IMR-90 (cell line): ENCODE measurements at regions not wholly inside any gene's neighbourhood (a gene's known extent, or its start where the extent isn't known, plus 50 kb on each side); places are given as distances from the start of the nearest gene placed in this dataset.

Experiments used
- ATAC-seq: fragments of 200-7000 bp; cut with Tn5 transposase; 2 replicates; pipeline ENCODE4 v1.9.1; 2020; ENCODE audit warnings: low read depth, mild to moderate bottlenecking, moderate library complexity
- BruUV-seq: library from RNA; stranded (reverse); fragments of 400-500 nt; replicated peaks from 2 replicates; lab custom pipeline; 2021; lab: Mats Ljungman, UMichigan
- CTCF ChIA-PET: fragments of 300-600 bp; formaldehyde crosslinking; extraction: SDS; loops from one replicate; lab custom pipeline; 2021; ENCODE audit warnings: antibody characterized with exemption; lab: Yijun Ruan, JAX
- POLR2A ChIA-PET: fragments of 300-600 bp; sonication (Branson Sonifier 250); formaldehyde crosslinking; loops from one replicate; lab custom pipeline; 2022; ENCODE audit warnings: antibody characterized with exemption; ENCODE audit not compliant: unreplicated experiment; lab: Charles Lee
- DNase-seq: peaks from one replicate; pipeline ENCODE4 v3.0.0; 2013
- H2AFZ ChIP-seq: replicated peaks from 2 replicates; pipeline ENCODE3; 2013; ENCODE audit warnings: low read length, mild to moderate bottlenecking; ENCODE audit not compliant: poor library complexity
- H2AK5ac ChIP-seq: 2 replicates; pipeline ENCODE4 v1.6.1; 2013; ENCODE audit warnings: low read depth, low read length, inconsistent platforms
- H2AK9ac ChIP-seq: replicated peaks from 2 replicates; pipeline ENCODE3; 2013; ENCODE audit warnings: mild to moderate bottlenecking, low read depth, low read length, moderate library complexity; ENCODE audit not compliant: poor library complexity
- H2BK120ac ChIP-seq: 2 replicates; pipeline ENCODE4 v1.6.1; 2013; ENCODE audit warnings: low read depth, low read length, inconsistent platforms
- H2BK15ac ChIP-seq: 3 replicates; pipeline ENCODE4 v1.6.1; 2013; ENCODE audit warnings: low read depth, low read length, inconsistent platforms
- H2BK20ac ChIP-seq: 2 replicates; pipeline ENCODE4 v1.6.1; 2013; ENCODE audit warnings: low read depth, mild to moderate bottlenecking, inconsistent platforms, low read length, moderate library complexity
- H2BK5ac ChIP-seq: 2 replicates; pipeline ENCODE4 v1.6.1; 2013; ENCODE audit warnings: mild to moderate bottlenecking, low read depth, low read length, inconsistent platforms; ENCODE audit not compliant: poor library complexity, severe bottlenecking
- H3K14ac ChIP-seq: replicated peaks from 2 replicates; pipeline ENCODE4 v1.6.1; 2013; ENCODE audit warnings: low read depth, low read length, inconsistent platforms
- H3K18ac ChIP-seq: 2 replicates; pipeline ENCODE4 v1.6.1; 2013; ENCODE audit warnings: low read depth, low read length, control low read depth
- H3K23ac ChIP-seq: 2 replicates; pipeline ENCODE4 v1.6.1; 2013; ENCODE audit warnings: low read depth, low read length, inconsistent platforms
- H3K27ac ChIP-seq: 2 replicates; pipeline ENCODE4 v1.5.1; 2013; ENCODE audit warnings: mild to moderate bottlenecking, control low read depth, low read length; ENCODE audit not compliant: insufficient read depth
- H3K27me3 ChIP-seq: 2 replicates; pipeline ENCODE4 v1.6.1; 2013; ENCODE audit warnings: low read length; ENCODE audit not compliant: control insufficient read depth, insufficient read depth
- H3K36me3 ChIP-seq: 2 replicates; pipeline ENCODE4 v1.6.1; 2013; ENCODE audit warnings: low read length, mixed read lengths; ENCODE audit not compliant: control insufficient read depth, insufficient read depth
- H3K4ac ChIP-seq: 2 replicates; pipeline ENCODE4 v1.6.1; 2013; ENCODE audit warnings: low read depth, low read length, inconsistent platforms
- H3K4me1 ChIP-seq: 2 replicates; pipeline ENCODE4 v1.6.1; 2013; ENCODE audit warnings: low read length, mixed read lengths; ENCODE audit not compliant: control insufficient read depth, insufficient read depth
- H3K4me2 ChIP-seq: 2 replicates; pipeline ENCODE4 v1.6.1; 2013; ENCODE audit warnings: low read depth, mild to moderate bottlenecking, control low read depth, low read length, moderate library complexity
- H3K4me3 ChIP-seq: 2 replicates; pipeline ENCODE4 v1.5.1; 2013; ENCODE audit warnings: low read depth, mild to moderate bottlenecking, control low read depth, low read length, moderate library complexity; ENCODE audit not compliant: insufficient read depth
- H3K56ac ChIP-seq: 2 replicates; pipeline ENCODE4 v1.6.1; 2013; ENCODE audit warnings: low read length, inconsistent platforms; ENCODE audit not compliant: insufficient read depth; ENCODE audit errors: extremely low read depth
- H3K79me1 ChIP-seq, 2 experiments: 2 replicates each; pipeline ENCODE4 v1.6.1; 2013; ENCODE audit warnings: low read length in 2 of 2, inconsistent platforms in 1 of 2, low read depth in 1 of 2
- H3K9ac ChIP-seq: 2 replicates; pipeline ENCODE4 v1.6.1; 2013; ENCODE audit warnings: low read depth, low read length, control low read depth
- H3K9me1 ChIP-seq: 2 replicates; pipeline ENCODE4 v1.6.1; 2013; ENCODE audit warnings: low read length, inconsistent platforms; ENCODE audit not compliant: insufficient read depth
- H3K9me3 ChIP-seq: 2 replicates; pipeline ENCODE4 v1.6.1; 2013; ENCODE audit warnings: low read length; ENCODE audit not compliant: control insufficient read depth, insufficient read depth
- H4K20me1 ChIP-seq: 2 replicates; pipeline ENCODE4 v1.6.1; 2013; ENCODE audit warnings: low read length, inconsistent platforms; ENCODE audit not compliant: insufficient read depth
- H4K5ac ChIP-seq: 2 replicates; pipeline ENCODE4 v1.6.1; 2013; ENCODE audit warnings: mild to moderate bottlenecking, low read depth, low read length, control low read depth
- H4K8ac ChIP-seq, 2 experiments: 2 replicates each; pipeline ENCODE4 v1.6.1; 2013; ENCODE audit warnings: low read depth in 2 of 2, low read length in 2 of 2, control low read depth in 1 of 2, inconsistent platforms in 1 of 2
- H4K91ac ChIP-seq: 2 replicates; pipeline ENCODE4 v1.6.1; 2013; ENCODE audit warnings: low read depth, low read length, inconsistent platforms; ENCODE audit not compliant: insufficient read depth
- BHLHE40 ChIP-seq: fragments of 150-350 bp; IDR thresholded peaks from 2 replicates; pipeline ENCODE4 v1.6.1; 2016; ENCODE audit warnings: mild to moderate bottlenecking, low read depth, low read length
- CEBPB ChIP-seq: IDR thresholded peaks from 2 replicates; pipeline ENCODE4 v1.6.1; 2012; ENCODE audit warnings: low read depth, low read length, improper control_type of control experiment
- CHD1 ChIP-seq: IDR thresholded peaks from 2 replicates; pipeline ENCODE4 v1.6.1; 2012; ENCODE audit warnings: low read depth, low read length, improper control_type of control experiment
- FOS ChIP-seq: fragments of 150-350 bp; IDR thresholded peaks from 2 replicates; pipeline ENCODE4 v1.6.1; 2016; ENCODE audit warnings: low read depth, low read length
- MAFK ChIP-seq: IDR thresholded peaks from 2 replicates; pipeline ENCODE4 v1.6.1; 2012; ENCODE audit warnings: low read depth, low read length, improper control_type of control experiment
- NFE2L2 ChIP-seq: fragments of 150-350 bp; IDR thresholded peaks from 2 replicates; pipeline ENCODE4 v1.6.1; 2016; ENCODE audit warnings: low read depth, mild to moderate bottlenecking, low read length
- POLR2A ChIP-seq: IDR thresholded peaks from 2 replicates; pipeline ENCODE4 v1.6.1; 2012; ENCODE audit warnings: mild to moderate bottlenecking, low read depth, low read length
- RCOR1 ChIP-seq: IDR thresholded peaks from 2 replicates; pipeline ENCODE4 v1.6.1; 2012; ENCODE audit warnings: mild to moderate bottlenecking, low read length, improper control_type of control experiment; ENCODE audit not compliant: insufficient replicate concordance
- RFX5 ChIP-seq: IDR thresholded peaks from 2 replicates; pipeline ENCODE4 v1.8.0; 2012; ENCODE audit warnings: low read depth, mild to moderate bottlenecking, low read length, moderate library complexity
- WGBS, 2 experiments: methylation state at CpG; one replicate each; pipeline versions ENCODE4 v1.1.5 to v1.1.7; 2013; ENCODE audit warnings: missing lambda C conversion rate in 2 of 2; ENCODE audit not compliant: insufficient read length in 1 of 2; ENCODE audit errors: extremely low coverage in 2 of 2; 5-methylcytosine and 5-hydroxymethylcytosine counted together
- dilution Hi-C: fragments of 300-500 bp; cut with HindIII; formaldehyde crosslinking; loops from one replicate; pipeline ENCODE4 v1.14.3; 2018; ENCODE audit warnings: low sequenced_read_pairs; ENCODE audit not compliant: unreplicated experiment
- in situ Hi-C: fragments of 300-500 bp; cut with MboI; formaldehyde crosslinking; loops from 3 replicates; pipeline ENCODE4 v1.14.3; 2019; ENCODE audit warnings: low sequenced_read_pairs, inconsistent platforms, mixed read lengths
- intact Hi-C: fragments of 100-400 bp; cut with micrococcal nuclease; formaldehyde crosslinking; loops from 2 replicates; pipeline ENCODE4 v1.10.0; 2022

DNA sequence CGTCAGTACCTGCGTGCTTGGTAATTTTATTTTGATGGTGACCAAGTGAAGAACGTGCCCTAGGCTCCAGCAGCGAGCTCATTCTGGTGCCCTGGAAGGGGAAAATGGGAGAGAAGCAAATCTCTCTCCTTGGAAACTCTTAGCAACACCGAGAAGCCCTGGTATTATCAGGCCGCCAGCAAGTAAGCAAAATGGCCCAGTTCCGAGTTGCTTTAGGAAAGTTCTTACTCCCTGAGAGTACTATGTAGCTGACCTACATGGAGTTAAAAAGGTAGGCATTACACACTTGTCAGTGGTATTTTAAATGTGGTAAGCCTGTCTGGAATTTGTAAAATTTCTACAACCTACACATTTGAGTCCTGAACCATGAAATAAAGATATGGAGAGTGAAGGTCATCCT lies 146.4 kb downstream of the CPEB2 start:
- H3K79me1 ChIP-seq, result no peaks in the 10 kb centered on the region
- no peak overlapping the region for H2BK5ac ChIP-seq
- ATAC-seq, result no peak
- peaks cover 13% of the 10 kb centered on the region for H3K4me1 ChIP-seq
- peak overlapping the region; percentile 80 to 95; a peak in 3 of 4 replicates for H4K8ac ChIP-seq
- peak overlapping the region; percentile 7; the same call in 1 of the 2 replicates for H4K5ac ChIP-seq
- no peak overlapping the region for H3K27ac ChIP-seq
- no peaks in the 10 kb centered on the region for H3K9me3 ChIP-seq
- H2AFZ ChIP-seq, result no peak overlapping the region
- H2BK15ac ChIP-seq, result 0 out of 3 replicates have a peak overlapping the region, but pooled peaks have one; percentile 95
- H4K91ac ChIP-seq, result peak overlapping the region; percentile 96
- no peak for TF ChIP-seq RCOR1
- no peak for TF ChIP-seq RFX5
- no peak for TF ChIP-seq CEBPB
- TF ChIP-seq CHD1, result no peak
- TF ChIP-seq FOS, result no peak
- TF ChIP-seq MAFK, result no peak
- TF ChIP-seq NFE2L2, result no peak
- TF ChIP-seq BHLHE40, result no peak
- TF ChIP-seq POLR2A, result no peak
- H3K56ac ChIP-seq, result no peak overlapping the region
- H3K18ac ChIP-seq, result peak overlapping the region; percentile 93; the same call in 1 of the 2 replicates
- dilution Hi-C loops, result no loop called here
- BruUV-seq, result no TSS peak
- ChIA-PET POLR2A (no interaction called here), CTCF (no interaction called here)
- H3K9me1 ChIP-seq, result peaks cover 12% of the 10 kb centered on the region
- H3K27me3 ChIP-seq, result no peaks in the 10 kb centered on the region
- H3K14ac ChIP-seq, result peak overlapping the region; percentile 57
- no peaks in the 10 kb centered on the region for H3K36me3 ChIP-seq
- in situ Hi-C loops, result no loop called here
- H2BK120ac ChIP-seq, result peak overlapping the region; percentile 95
- intact Hi-C loops, result no loop called here
- 0 out of 2 replicates have a peak overlapping the region, but pooled peaks have one; percentile 32 for H3K23ac ChIP-seq
- no peak overlapping the region for H3K4me3 ChIP-seq
- H2AK5ac ChIP-seq, result no peak overlapping the region
- H3K9ac ChIP-seq, result no peak overlapping the region
- H3K4me2 ChIP-seq, result no peak overlapping the region
- no peaks in the 10 kb centered on the region for H4K20me1 ChIP-seq
- WGBS, 2 experiments, result no CpG with 5 or more reads among the region's 7 CpGs
- peak overlapping the region; percentile 64 for H3K4ac ChIP-seq
- no peak for DNase-seq
- no peak overlapping the region for H2AK9ac ChIP-seq
- peak overlapping the region; percentile 95 for H2BK20ac ChIP-seq
